ENCODE measurements at regions not wholly inside any gene's neighbourhood (a gene's known extent, or its start where the extent isn't known, plus 50 kb on each side); places are given as distances from the start of the nearest gene placed in this dataset.
"Not testable (repeated sequence)": the region's sequence is repeated elsewhere in the genome, so short reads cannot be mapped to it uniquely, and the experiment has no call there.

- H2BK15ac ChIP-seq (ENCODE audit: low read length); H2BK120ac ChIP-seq (ENCODE audit: low read depth, low read length); H3K36me3 ChIP-seq (replicated peaks in 1 of 2; ENCODE audit: control insufficient read depth in 2 of 2, insufficient read depth in 2 of 2, low read length in 2 of 2); H2AK5ac ChIP-seq (ENCODE audit: low read depth, low read length); H3K9ac ChIP-seq (ENCODE audit: low read depth, low read length, poor library complexity); H3K4ac ChIP-seq (ENCODE audit: low read length); DNase-seq (ENCODE audit: low spot score); H3K14ac ChIP-seq (ENCODE audit: low read length); H3K79me1 ChIP-seq (ENCODE audit: low read depth, low read length); H4K8ac ChIP-seq (ENCODE audit: low read depth, low read length); H3K27ac ChIP-seq (replicated peaks; ENCODE audit: low read length); H2AFZ ChIP-seq (ENCODE audit: low read length); H3K18ac ChIP-seq (ENCODE audit: low read length); H3K9me3 ChIP-seq (replicated peaks in 1 of 2; ENCODE audit: control insufficient read depth in 2 of 2, insufficient read depth in 1 of 2, low read depth in 1 of 2, low read length in 2 of 2); H3K4me3 ChIP-seq (ENCODE audit: low read length in 2 of 2); H3K4me2 ChIP-seq (ENCODE audit: insufficient read depth, low read length, poor library complexity, severe bottlenecking); H4K91ac ChIP-seq (ENCODE audit: low read depth, low read length, poor library complexity); H2BK5ac ChIP-seq (ENCODE audit: low read length); H3K27me3 ChIP-seq (ENCODE audit: control insufficient read depth in 3 of 3, insufficient read depth in 3 of 3, low read depth in 1 of 3, low read length in 3 of 3); H2BK12ac ChIP-seq (ENCODE audit: low read length); H3K23ac ChIP-seq (ENCODE audit: low read depth, low read length, poor library complexity): not testable (repeated sequence)
- peaks cover 0 to 16% of the 10 kb centered on the region in 2 donors for H3K4me1 ChIP-seq (ENCODE audit: control insufficient read depth in 2 of 2, insufficient read depth in 1 of 2, low read depth in 1 of 2, low read length in 2 of 2)
- no CpG with 5 or more reads among the region's 2 CpGs for WGBS, 2 donors (ENCODE audit: extremely low coverage in 2 of 2, insufficient read length in 2 of 2, insufficient replicate concordance in 1 of 2)
Measured at GRCh38 chr10:30159614-30160013, 100.2 kb upstream of the JCAD start.

- Histone ChIP-seq H4K8ac (ENCODE audit: low read depth, low read length) (no peak overlapping the region), H2BK12ac (ENCODE audit: low read length) (no peak overlapping the region), H3K23ac (ENCODE audit: low read depth, low read length, poor library complexity) (no peak overlapping the region), H3K4me2 (ENCODE audit: insufficient read depth, low read length, poor library complexity, severe bottlenecking) (no peak overlapping the region), H3K9me3 (replicated peaks in 1 of 2; ENCODE audit: control insufficient read depth in 2 of 2, insufficient read depth in 1 of 2, low read depth in 1 of 2, low read length in 2 of 2) (peaks cover 0 to 6% of the 10 kb centered on the region in 2 donors), H3K18ac (ENCODE audit: low read length) (no peak overlapping the region), H2AK5ac (ENCODE audit: low read depth, low read length) (no peak overlapping the region), H2AFZ (ENCODE audit: low read length) (no peak overlapping the region), H3K14ac (ENCODE audit: low read length) (no peak overlapping the region), H3K4ac (ENCODE audit: low read length) (no peak overlapping the region), H3K9ac (ENCODE audit: low read depth, low read length, poor library complexity) (no peak overlapping the region), H3K27me3 (ENCODE audit: control insufficient read depth in 3 of 3, insufficient read depth in 3 of 3, low read depth in 1 of 3, low read length in 3 of 3) (no peaks in the 10 kb centered on the region), H3K4me3 (ENCODE audit: low read length in 2 of 2) (no peak overlapping the region), H2BK15ac (ENCODE audit: low read length) (no peak overlapping the region), H3K27ac (replicated peaks; ENCODE audit: low read length) (no peak overlapping the region), H3K79me1 (ENCODE audit: low read depth, low read length) (no peaks in the 10 kb centered on the region), H3K36me3 (replicated peaks in 1 of 2; ENCODE audit: control insufficient read depth in 2 of 2, insufficient read depth in 2 of 2, low read length in 2 of 2) (no peaks in the 10 kb centered on the region), H4K91ac (ENCODE audit: low read depth, low read length, poor library complexity) (no peak overlapping the region), H2BK120ac (ENCODE audit: low read depth, low read length) (no peak overlapping the region), H2BK5ac (ENCODE audit: low read length) (no peak overlapping the region), H3K4me1 (ENCODE audit: control insufficient read depth in 2 of 2, insufficient read depth in 1 of 2, low read depth in 1 of 2, low read length in 2 of 2) (peaks cover 0 to 16% of the 10 kb centered on the region in 2 donors)
- WGBS, 2 donors (ENCODE audit: extremely low coverage in 2 of 2, insufficient read length in 2 of 2, insufficient replicate concordance in 1 of 2): no CpG with 5 or more reads among the region's 2 CpGs
- DNase-seq (ENCODE audit: low spot score): no peak
Measured at GRCh38 chr10:30158325-30158960, 99.1 kb upstream of the JCAD start.

- Histone ChIP-seq H3K9ac (ENCODE audit: low read depth, low read length, poor library complexity) (no peak overlapping the region), H2BK15ac (ENCODE audit: low read length) (no peak overlapping the region), H3K79me1 (ENCODE audit: low read depth, low read length) (no peaks in the 10 kb centered on the region), H3K14ac (ENCODE audit: low read length) (no peak overlapping the region), H3K23ac (ENCODE audit: low read depth, low read length, poor library complexity) (no peak overlapping the region), H2AK5ac (ENCODE audit: low read depth, low read length) (no peak overlapping the region), H3K4ac (ENCODE audit: low read length) (no peak overlapping the region), H3K9me3 (replicated peaks in 1 of 2; ENCODE audit: control insufficient read depth in 2 of 2, insufficient read depth in 1 of 2, low read depth in 1 of 2, low read length in 2 of 2) (peaks cover 2 to 6% of the 10 kb centered on the region in 2 donors), H3K4me2 (ENCODE audit: insufficient read depth, low read length, poor library complexity, severe bottlenecking) (no peak overlapping the region), H3K27ac (replicated peaks; ENCODE audit: low read length) (no peak overlapping the region), H3K27me3 (ENCODE audit: control insufficient read depth in 3 of 3, insufficient read depth in 3 of 3, low read depth in 1 of 3, low read length in 3 of 3) (no peaks in the 10 kb centered on the region), H3K4me3 (ENCODE audit: low read length in 2 of 2) (no peak overlapping the region), H3K36me3 (replicated peaks in 1 of 2; ENCODE audit: control insufficient read depth in 2 of 2, insufficient read depth in 2 of 2, low read length in 2 of 2) (no peaks in the 10 kb centered on the region), H2BK120ac (ENCODE audit: low read depth, low read length) (no peak overlapping the region), H4K91ac (ENCODE audit: low read depth, low read length, poor library complexity) (no peak overlapping the region), H3K18ac (ENCODE audit: low read length) (no peak overlapping the region), H2BK12ac (ENCODE audit: low read length) (no peak overlapping the region), H3K4me1 (ENCODE audit: control insufficient read depth in 2 of 2, insufficient read depth in 1 of 2, low read depth in 1 of 2, low read length in 2 of 2) (peaks cover 5 to 10% of the 10 kb centered on the region in 2 donors), H2AFZ (ENCODE audit: low read length) (peak overlapping the region; percentile 65), H4K8ac (ENCODE audit: low read depth, low read length) (no peak overlapping the region), H2BK5ac (ENCODE audit: low read length) (no peak overlapping the region)
- WGBS, 2 donors (ENCODE audit: extremely low coverage in 2 of 2, insufficient read length in 2 of 2, insufficient replicate concordance in 1 of 2): no CpG with 5 or more reads among the region's 4 CpGs
- no peak for DNase-seq (ENCODE audit: low spot score)
Measured at GRCh38 chr10:30155401-30155800, 96.0 kb upstream of the JCAD start.

GRCh38 chr10:30154561-30154960, 95.2 kb upstream of the JCAD start:
- no CpG with 5 or more reads among the region's 1 CpG for WGBS, 2 donors (ENCODE audit: extremely low coverage in 2 of 2, insufficient read length in 2 of 2, insufficient replicate concordance in 1 of 2)
- no peak overlapping the region for H3K23ac ChIP-seq (ENCODE audit: low read depth, low read length, poor library complexity)
- H3K4ac ChIP-seq (ENCODE audit: low read length): no peak overlapping the region

More at GRCh38 chr10:30154561-30154960, 95.2 kb upstream of the JCAD start:
- no peak overlapping the region for H3K27ac ChIP-seq (replicated peaks; ENCODE audit: low read length)
- H3K79me1 ChIP-seq (ENCODE audit: low read depth, low read length): no peaks in the 10 kb centered on the region
- H2AFZ ChIP-seq (ENCODE audit: low read length): peak overlapping the region; percentile 65
- no peak overlapping the region for H4K91ac ChIP-seq (ENCODE audit: low read depth, low read length, poor library complexity)
- DNase-seq (ENCODE audit: low spot score): no peak
- no peak overlapping the region for H3K18ac ChIP-seq (ENCODE audit: low read length)
- no peak overlapping the region for H2BK120ac ChIP-seq (ENCODE audit: low read depth, low read length)
- H3K4me2 ChIP-seq (ENCODE audit: insufficient read depth, low read length, poor library complexity, severe bottlenecking): no peak overlapping the region
- peaks cover 2 to 6% of the 10 kb centered on the region in 2 donors for H3K9me3 ChIP-seq (replicated peaks in 1 of 2; ENCODE audit: control insufficient read depth in 2 of 2, insufficient read depth in 1 of 2, low read depth in 1 of 2, low read length in 2 of 2)
- H4K8ac ChIP-seq (ENCODE audit: low read depth, low read length): no peak overlapping the region
- no peak overlapping the region for H3K14ac ChIP-seq (ENCODE audit: low read length)
- no peak overlapping the region for H2BK12ac ChIP-seq (ENCODE audit: low read length)
- no peak overlapping the region for H2AK5ac ChIP-seq (ENCODE audit: low read depth, low read length)
- no peak overlapping the region for H2BK15ac ChIP-seq (ENCODE audit: low read length)
- no peak overlapping the region for H2BK5ac ChIP-seq (ENCODE audit: low read length)
- peaks cover 5 to 10% of the 10 kb centered on the region in 2 donors for H3K4me1 ChIP-seq (ENCODE audit: control insufficient read depth in 2 of 2, insufficient read depth in 1 of 2, low read depth in 1 of 2, low read length in 2 of 2)
- no peaks in the 10 kb centered on the region for H3K36me3 ChIP-seq (replicated peaks in 1 of 2; ENCODE audit: control insufficient read depth in 2 of 2, insufficient read depth in 2 of 2, low read length in 2 of 2)
- H3K4me3 ChIP-seq (ENCODE audit: low read length in 2 of 2): no peak overlapping the region
- no peak overlapping the region for H3K9ac ChIP-seq (ENCODE audit: low read depth, low read length, poor library complexity)
- no peaks in the 10 kb centered on the region for H3K27me3 ChIP-seq (ENCODE audit: control insufficient read depth in 3 of 3, insufficient read depth in 3 of 3, low read depth in 1 of 3, low read length in 3 of 3)

Data from neuronal stem cell (in vitro differentiated cells).